ENCODE measurements at regions not wholly inside any gene's neighbourhood (a gene's known extent, or its start where the extent isn't known, plus 50 kb on each side); places are given as distances from the start of the nearest gene placed in this dataset.

DNA sequence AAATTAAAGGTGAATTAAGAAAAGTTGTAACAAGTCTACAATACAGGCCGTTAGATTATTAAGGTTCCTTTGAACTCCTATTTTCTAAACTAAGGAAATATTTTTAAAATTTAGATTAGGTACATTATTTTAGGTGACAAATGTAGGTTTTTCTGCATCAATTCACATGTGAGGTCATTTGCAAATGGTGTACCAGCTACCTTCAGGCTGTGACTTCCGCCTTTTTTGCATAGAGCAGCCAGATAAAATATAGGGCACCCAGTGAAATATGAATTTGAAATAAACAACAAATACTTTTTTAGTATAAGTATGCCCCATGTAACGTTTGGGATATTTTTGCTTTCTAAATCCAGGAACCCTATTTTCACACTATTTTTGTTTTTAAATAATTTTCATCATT, 544.0 kb downstream of the LMO4 start:
- no peak for DNase-seq

DNA sequence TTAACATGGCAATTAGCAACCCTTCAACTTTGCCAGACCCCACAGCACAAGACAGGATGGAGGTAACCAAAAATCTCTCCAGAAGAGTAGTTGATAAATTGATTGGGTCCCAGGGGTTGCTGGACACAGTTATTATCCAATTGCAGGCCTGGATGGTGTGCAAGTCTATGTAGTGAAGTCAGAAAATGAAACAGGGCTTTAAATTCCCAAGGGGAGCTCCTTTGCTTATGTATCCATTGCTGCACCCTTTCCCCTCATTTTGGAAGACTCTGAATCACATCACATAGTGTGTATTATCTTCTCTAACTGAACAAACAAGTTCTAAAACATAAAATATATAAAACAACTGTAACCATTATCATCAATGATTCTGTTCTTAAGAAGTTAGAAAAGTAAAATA, 550.2 kb downstream of the LMO4 start:
- DNase-seq: no peak

DNA sequence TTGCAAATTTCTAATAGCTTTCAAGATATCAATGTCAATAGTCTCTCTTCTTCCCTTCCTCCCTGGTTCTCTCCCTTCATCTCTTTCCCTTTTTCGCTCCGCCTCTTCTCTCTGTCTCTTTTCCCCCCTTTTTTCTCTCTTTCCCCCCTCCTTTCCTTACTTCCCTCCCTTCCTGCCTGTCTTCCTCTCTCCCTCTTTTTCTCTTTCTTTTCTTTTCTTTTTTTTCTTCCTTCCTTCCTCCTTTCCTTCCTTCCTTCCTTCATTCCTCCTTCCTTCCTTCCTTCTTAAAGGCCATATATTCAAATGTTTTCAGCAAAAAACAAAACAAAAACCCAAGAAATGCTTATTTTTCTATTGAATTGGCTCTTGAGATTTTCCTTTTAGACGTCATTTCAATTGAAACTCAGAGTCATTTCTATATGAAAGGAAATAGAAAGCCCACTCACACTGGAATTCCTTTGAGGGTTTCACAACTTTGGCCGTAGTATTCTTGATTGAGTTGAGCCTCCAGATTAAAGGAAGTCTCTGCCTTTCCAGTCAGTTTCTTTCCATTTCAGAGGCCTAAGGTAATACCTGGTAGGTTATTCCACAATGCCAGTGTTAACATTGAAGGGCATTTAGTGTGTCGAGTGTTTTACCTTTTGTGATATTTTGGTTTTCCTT, 551.5 kb downstream of the LMO4 start:
- no peak for DNase-seq

DNA sequence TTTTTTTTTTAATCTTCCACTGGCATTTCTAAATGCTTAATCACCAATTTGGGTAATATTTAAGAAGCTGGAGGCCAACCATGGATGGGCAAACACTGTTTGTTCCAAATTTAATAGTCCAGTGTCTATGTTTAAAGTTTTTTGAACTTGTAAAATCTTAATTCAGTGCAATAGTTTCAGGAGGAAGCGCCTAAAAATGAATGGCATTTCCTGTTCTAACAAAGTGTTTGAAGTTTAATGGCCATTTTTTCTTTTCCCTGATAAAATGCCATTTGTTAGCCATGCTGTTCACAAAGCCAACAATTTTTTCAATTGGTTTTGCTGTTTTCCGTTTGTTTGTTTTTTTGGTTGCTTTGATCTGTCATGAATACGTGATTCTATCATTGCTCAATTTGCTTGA, 552.1 kb downstream of the LMO4 start:
- no peak for DNase-seq

DNA sequence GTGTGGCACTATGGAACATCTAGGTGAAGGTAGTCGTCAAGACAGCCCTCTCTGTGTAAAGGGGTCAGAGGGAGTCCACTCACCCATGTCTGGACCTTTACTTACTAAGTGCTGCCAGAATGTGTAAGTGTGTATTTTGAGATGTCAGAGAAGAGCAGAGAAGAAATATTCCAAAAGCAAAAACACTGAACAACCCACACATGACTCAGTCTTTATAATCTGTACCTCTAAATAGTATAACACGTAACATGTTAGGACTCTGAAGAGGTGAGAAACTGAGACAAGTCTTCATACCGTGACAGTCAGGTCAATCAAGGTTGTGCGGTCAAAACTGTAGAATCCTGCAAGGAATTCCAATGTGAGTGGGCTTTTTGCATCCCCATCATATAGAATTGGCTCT, 555.2 kb downstream of the LMO4 start:
- DNase-seq: no peak

DNA sequence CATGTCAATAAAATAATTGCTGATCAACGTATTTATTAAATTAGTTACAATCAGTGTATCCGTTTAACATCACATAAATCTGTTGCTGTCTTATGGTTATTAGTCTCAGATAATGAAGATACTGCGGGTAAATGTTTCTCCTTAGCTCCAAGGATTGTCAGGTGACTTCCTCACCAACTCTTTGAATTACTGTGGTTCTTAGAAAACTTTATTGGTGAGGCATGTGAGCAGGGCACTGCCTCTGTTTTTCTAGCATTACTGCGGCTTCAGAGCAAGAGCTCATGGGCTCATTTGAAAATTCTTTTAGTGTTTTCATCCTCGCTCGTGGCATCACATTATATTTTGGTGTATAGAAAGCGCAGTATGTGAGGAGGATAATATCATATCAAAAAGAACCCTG, 555.9 kb downstream of the LMO4 start:
- DNase-seq: no peak

DNA sequence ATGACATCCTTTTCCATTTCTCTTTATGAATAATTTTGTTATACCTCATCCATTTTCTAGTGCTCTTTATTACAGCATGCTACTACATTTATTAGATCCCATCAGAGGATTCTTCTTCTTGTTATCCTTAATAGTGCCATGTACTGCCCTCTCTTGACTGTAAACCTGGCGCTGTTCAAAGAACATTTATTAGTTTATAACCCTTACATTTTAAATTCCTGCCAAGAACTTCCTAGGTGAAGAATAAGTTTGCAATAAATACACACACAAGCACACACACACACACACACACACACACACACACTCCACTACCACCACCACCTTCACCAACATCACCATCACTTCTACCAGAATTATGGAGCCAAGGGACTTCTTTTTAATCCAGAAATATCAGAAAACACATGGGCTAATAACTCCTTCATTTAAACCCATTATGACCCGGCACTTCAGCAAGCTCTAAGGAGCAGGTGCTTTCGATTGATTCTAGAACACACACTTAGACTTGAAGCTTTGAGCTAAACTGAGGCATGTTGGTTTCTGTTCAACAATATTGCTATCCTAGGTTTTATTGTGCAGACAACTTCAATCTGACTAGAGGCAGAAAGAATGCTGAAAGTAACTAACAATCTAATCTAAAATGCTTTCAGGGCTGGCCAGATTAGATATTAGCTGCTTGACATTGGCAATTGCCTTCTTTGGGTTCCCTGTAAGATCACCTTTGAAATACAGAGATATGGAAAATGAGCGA, 556.8 kb downstream of the LMO4 start:
- no peak for DNase-seq

DNA sequence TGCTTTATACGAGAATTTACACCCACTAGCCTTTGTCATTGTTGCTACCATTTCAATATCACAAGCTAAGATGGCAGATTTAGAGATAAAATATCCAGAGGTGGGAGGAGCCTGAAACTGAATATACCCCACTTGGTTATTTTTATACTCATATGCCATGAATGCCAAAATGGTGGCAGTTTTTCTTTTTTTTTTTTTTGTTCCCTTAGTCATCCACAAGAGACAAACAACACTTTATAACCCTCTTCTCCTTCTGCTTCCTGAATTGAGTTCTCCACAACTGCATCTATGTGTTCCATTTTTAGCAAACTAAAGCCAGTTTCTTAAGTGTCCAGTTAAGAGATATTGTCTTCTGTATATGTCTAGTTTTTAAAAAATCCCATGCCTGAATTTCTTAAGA, 558.4 kb downstream of the LMO4 start:
- no peak for DNase-seq

DNA sequence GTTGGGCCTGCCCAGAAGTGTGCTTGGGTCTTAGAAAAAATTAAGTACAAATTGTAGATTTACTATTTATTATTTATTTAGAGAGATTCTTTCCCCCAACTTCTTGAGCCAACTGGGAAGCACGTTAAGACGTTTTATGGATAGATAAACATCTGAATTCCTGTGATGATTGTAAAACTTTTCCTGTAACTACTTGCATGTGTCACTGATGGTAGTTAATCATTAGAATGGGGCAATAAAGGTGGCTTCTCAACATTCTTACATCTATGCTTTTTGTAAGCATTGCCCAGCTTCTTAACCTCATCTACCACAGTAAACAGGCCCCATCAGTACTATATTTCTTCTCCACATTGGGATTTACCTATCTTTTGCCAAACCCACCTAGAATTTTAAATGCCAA, 559.8 kb downstream of the LMO4 start:
- DNase-seq: no peak

DNA sequence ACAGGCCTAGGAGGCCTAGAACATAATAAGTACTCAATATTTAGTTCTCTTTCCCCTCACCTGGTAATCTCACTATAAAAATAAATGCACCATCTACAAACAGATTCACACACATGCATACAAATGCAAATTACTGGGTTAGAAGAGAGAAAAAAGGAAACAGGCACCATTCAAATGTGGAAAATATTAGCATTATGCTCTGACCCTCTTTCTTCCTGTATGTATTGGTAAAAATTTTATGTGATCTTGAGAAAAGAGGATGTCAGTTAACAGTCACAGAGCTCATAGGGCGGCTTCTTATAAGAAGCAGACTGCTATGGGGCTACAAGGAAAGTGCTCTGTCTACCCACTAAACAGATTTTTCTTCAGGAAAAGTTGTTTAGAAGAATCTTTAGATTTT, 565.4 kb downstream of the LMO4 start:
- no peak for DNase-seq

DNA sequence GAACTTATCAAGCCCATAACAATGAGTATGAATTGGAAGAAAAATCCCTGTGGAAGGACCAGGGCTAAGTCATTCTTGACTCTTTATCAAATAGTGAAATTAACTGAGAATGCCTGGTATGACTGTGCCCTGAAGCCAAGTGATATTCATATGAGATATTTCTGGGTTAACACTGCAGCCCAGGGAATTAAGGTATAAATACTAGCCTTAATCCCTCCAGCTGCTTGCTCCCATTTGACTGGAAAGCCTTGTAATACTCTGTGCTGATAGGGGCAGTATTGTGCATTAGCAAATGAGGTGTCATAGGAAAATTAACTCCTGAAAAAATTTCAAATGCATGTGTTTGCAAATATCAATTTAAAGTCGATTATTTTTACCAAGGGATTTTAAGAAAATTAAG, 568.8 kb downstream of the LMO4 start:
- DNase-seq: no peak

DNA sequence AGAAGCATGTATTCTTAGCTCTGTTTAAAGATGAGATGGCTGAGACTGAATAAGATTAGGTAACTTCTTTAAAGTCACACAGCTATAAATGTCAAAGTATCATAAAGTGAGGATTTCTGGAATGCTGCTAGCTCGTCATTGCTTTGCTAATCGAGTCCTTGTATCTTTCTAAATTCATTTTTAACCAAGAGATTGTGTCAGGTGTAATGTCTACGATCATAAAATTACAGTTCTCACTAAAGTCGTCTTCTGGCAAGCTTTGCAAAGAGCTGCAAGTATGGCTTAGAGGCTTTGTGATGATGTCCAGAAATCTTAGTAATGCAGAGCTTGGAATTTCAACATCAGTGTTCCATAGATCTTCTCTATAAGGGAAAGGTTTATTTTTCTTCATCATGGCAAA, 569.8 kb downstream of the LMO4 start:
- no peak for DNase-seq

DNA sequence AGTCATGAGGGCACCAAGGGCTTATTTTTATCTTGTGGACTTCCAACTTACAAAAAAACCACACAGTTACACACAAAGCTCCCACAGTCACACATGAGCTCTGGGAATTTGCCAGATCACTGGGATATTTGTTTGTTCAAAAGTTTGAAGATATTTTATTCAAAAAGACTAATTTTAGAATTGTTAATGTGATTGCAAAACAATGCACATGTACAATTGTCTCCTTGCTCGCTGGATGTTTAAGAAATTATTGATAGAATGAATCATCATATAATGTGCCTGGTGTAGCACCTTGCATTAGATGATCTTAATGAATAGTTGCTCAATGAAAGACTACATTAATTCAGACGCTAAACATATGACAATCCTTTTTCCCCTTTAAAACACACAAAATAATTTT, 570.3 kb downstream of the LMO4 start:
- no peak for DNase-seq

DNA sequence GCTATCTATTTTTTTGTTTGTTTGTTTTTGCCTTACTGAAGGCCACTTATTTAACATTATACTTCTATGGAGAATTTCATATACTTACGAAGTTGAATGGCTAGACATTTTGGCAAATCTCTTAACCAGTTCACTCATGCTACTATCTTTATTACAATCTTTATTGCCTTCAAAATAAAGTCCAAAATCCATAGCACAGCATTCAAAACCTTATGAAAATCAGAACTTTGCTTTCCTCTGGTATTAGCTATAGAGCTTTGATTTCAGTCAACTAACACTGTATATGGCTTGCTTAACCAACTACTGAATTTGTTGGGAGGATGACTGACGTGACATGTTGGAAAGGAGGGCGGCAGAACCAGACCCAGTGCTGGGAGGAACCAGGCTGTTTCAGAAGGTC, 571.1 kb downstream of the LMO4 start:
- no peak for DNase-seq

DNA sequence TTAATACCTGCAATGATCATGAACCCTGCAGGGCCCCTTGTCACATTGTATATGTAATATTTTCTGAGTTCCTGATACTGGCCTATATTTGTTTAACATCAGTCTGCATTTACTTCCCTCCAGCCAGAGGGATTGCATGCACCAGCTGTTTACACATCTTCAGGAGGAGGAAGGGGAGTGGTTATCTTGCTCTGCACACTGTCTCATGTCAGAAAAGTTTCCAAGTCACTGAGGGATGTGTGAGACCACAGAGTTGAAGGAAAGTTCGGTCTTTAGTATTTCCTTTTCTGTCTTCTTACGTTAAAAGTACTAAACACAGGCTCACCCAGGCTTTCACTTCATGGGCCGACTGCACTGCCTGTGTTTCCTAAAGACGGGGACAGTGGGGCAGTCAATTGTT, 574.1 kb downstream of the LMO4 start:
- peak; percentile 68 to 71 for DNase-seq

DNA sequence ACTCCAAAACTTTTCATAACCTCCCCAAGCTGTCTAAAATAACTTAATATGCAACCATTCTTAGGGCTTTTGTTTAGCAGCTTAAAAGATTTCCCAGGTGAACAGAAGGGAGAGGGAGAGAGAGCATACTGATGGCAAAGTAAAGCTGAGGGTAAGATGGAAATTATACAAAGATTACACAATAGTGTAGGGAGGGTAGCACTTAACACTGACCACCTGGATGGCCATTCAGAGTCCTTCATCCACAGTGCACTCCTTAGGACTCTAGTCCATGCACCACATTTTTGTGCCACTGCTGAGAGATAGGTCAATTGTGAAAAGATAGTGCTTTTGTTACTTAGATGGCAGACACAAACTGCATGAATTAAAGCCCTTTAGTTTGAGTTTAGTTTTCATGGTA, 574.6 kb downstream of the LMO4 start:
- DNase-seq: no peak

DNA sequence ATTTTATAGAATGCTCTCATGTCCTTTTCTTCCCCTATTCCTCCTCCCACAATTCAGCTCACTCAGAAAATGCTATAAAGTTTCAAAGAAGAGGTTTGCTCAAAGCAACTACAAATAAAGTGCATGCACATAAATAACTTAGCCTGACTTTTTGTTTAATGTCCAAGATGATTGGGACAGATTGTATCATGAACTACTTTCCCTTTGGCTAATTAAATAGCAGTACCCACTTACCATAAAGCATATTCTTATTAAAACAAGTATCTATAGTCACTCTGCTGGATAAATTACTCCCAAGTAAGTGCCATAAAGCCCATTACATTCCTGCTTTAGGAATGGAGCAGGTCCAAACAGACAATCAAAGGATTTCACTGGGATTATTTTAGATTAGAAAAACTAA, 576.0 kb downstream of the LMO4 start:
- DNase-seq: no peak

DNA sequence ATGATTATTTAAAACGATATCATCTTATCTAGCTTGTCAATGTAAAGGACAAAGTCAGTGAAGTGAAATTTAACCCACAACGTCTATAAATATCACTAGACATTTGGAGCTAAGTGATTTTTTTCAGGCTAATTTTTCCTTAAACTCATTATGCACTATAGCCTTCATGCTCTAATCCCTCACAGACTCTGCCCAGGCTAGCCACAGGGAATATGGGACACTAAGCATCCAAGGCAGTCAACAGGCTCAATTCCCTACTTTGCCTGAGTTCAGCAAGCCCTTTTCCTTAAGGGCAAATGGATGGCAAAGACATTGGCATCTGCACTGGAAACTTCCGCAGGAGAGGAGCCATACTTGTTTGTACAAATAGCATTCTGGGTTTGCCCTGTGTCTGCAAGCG, 577.0 kb downstream of the LMO4 start:
- DNase-seq: no peak

DNA sequence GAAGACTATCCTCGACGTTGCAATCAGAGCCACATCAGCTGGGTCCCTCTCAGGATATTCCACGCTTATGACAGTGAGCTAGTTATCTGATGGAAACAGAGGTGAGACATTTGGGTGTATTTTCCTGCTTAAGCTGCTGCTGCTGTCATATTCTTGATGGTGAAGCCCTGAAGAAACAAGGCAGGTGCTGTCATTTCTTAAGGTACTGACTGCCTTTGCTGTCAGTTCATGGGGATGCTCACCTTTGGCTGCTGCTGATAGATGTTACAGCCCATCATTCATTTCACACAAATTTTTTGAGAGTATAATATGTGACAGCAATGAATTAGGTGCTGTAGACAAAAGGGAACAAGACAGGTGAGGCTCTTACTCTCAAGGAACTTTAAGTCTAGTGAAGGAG, 577.4 kb downstream of the LMO4 start:
- no peak for DNase-seq

DNA sequence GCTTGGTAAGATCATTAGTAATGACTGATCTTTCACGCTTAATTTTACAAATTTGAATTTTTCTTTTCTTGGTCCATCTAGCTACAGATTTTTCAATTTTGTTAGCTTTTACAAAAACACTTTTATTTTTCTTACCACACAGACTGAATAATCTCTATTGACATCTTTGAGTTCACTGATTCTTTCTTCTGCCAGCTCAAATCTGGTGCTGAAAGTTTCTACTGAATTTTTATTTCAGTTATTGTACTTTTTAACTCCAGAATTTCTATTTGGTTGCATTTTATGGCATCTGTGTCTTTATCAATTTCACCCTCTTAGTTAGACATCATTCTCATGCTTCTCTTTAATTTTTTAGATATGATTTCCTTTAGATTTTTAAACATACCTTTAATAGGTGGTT, 584.7 kb downstream of the LMO4 start:
- no peak for DNase-seq

DNA sequence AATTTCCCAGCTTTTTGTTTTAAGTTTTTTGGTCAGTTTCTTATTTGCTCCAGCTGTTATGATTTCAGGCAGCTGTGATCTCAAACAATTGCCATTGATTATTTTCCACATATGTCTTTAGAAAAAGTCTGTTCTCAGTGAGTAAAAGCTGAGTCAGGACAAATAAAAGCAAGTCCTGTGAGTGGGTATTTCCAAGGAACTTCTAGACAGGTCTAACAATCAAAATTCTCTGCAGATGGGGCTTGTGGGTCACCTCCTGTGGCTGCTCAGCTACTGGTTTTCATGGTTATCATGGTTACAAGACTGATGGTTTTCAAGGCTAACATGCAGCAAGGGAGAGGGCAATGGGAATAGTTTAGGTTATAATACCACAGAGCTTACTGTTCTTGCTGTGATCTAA, 585.7 kb downstream of the LMO4 start:
- no peak for DNase-seq

DNA sequence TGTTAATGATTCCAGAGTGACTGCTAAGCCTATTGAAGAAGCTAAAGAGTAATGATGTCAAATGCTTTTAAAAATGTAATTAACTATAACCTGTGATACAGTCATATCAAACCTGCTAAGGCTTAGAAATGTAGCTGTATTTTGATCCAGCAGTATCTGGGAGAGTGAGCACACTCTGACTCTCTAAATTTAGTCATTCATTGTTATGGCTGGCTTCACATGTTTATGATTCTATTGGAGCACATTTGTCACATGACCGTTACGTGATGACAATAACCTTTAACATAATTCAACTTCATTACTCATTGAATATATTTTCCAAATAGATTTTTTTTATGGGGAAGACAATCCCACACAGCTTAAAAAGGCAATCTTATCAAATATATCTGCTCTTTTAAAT, 587.1 kb downstream of the LMO4 start:
- no peak for DNase-seq

DNA sequence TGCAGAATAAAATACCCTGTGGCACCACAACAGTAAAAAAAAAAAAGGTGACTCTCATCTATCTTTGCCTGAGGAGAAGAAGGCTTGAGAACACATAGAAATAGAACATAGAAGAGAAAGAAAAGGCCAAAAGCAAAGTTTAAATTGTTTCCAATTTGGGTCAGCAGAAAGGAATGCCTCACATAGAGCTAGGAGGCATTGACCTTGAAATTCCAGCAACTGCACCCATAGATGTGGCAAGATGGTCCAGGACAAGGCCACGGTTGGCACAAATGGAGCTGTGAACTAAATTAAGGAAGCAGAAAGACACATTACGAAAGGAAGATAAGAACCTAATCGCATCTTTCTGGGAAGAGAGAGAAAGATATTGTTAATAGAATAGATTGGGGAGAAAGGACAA, 588.3 kb downstream of the LMO4 start:
- DNase-seq: no peak

DNA sequence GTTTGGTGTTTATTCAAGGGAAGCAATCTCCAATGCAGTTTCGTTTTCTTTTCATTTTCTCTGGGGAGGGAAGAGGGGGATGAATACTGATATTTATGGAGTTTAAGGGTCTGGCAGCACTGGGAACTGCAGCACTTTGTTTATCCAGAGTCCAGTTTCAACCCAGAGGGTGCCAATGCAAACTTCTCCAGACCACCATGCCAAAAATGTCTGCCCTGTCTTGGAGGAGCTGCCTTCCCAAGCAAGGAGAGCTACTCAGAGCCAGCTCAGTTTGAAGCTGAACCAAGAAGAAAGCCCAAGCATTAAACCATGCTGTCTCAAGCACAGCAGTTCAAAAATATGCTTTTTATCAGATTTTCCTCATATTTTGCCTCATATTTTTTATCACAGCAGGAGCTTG, 589.7 kb downstream of the LMO4 start:
- no peak for DNase-seq
